ENCODE measurements at regions not wholly inside any gene's neighbourhood (a gene's known extent, or its start where the extent isn't known, plus 50 kb on each side); places are given as distances from the start of the nearest gene placed in this dataset.

- no peak for DNase-seq (ENCODE audit: low read depth)
- no peak overlapping the region for H3K4me3 ChIP-seq (ENCODE audit: low read depth, low read length)
- no peak for TF ChIP-seq CTCF (IDR thresholded peaks at IDR 0.05; ENCODE audit: low read depth, low read length, missing control alignments)
Observed at GRCh38 chr15:38035701-38036100, 101.3 kb downstream of the TMCO5A start.

- DNase-seq (ENCODE audit: low read depth) = no peak
- no peak for TF ChIP-seq CTCF (IDR thresholded peaks at IDR 0.05; ENCODE audit: low read depth, low read length, missing control alignments)
- H3K4me3 ChIP-seq (ENCODE audit: low read depth, low read length) = no peak overlapping the region
Observed at GRCh38 chr15:38036790-38037338, 102.4 kb downstream of the TMCO5A start.

GRCh38 chr15:38038659-38039442 is 104.4 kb downstream of the TMCO5A start:
- TF ChIP-seq CTCF (IDR thresholded peaks at IDR 0.05; ENCODE audit: low read depth, low read length, missing control alignments) = no peak
- H3K4me3 ChIP-seq (ENCODE audit: low read depth, low read length) = no peak overlapping the region
- DNase-seq (ENCODE audit: low read depth) = no peak

GRCh38 chr15:38040615-38041014 is 106.2 kb downstream of the TMCO5A start:
- no peak overlapping the region for H3K4me3 ChIP-seq (ENCODE audit: low read depth, low read length)
- DNase-seq (ENCODE audit: low read depth) = no peak
- no peak for TF ChIP-seq CTCF (IDR thresholded peaks at IDR 0.05; ENCODE audit: low read depth, low read length, missing control alignments)

DNA sequence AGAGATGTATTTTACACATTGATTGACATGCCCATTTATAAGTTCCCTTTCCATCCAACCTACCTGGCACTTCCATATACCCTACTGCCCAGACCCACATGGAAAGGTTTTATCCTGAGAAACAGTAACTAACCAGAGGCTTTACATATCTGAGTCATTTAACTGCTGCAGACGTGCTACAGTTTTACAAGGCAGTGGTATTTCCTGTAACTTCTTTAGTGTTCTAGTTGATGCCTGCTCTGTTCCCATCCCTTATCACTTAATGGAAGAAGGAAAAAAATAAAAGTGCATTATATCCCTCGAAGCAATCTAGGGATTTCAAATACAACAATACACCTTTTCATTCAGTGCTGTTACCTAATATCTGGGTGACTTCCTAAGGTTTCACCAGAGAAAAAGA is 107.1 kb downstream of the TMCO5A start:
- no peak for DNase-seq (ENCODE audit: low read depth)
- no peak overlapping the region for H3K4me3 ChIP-seq (ENCODE audit: low read depth, low read length)
- no peak for TF ChIP-seq CTCF (IDR thresholded peaks at IDR 0.05; ENCODE audit: low read depth, low read length, missing control alignments)

DNA sequence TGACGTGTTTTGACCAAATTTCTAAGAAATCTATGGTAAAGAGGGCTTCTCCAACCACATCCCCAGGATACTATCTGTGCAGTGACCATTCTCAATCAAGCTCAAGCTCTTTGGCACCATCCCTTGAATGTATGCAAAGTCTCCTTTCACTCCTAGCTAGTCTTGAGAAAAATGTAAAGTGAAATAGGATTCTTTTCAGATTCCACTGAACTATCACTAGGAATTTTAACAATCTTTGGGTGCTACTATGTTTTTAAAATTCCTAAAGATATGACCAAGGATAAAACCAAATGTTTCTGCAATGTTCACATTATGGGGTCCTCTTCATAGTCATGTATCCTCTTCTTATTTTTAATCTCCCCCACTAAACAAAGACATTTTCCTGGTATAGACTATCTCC is 107.8 kb downstream of the TMCO5A start:
- no peak for DNase-seq (ENCODE audit: low read depth)
- no peak for TF ChIP-seq CTCF (IDR thresholded peaks at IDR 0.05; ENCODE audit: low read depth, low read length, missing control alignments)
- no peak overlapping the region for H3K4me3 ChIP-seq (ENCODE audit: low read depth, low read length)
